SK-N-SH (cell line): ENCODE measurements at regions not wholly inside any gene's neighbourhood (a gene's known extent, or its start where the extent isn't known, plus 50 kb on each side); places are given as distances from the start of the nearest gene placed in this dataset.

Source experiments
- CTCF ChIA-PET: fragments of 300-600, 350-600 bp; formaldehyde crosslinking; extraction: SDS; loops from one replicate; lab custom pipeline; 2021; lab: Yijun Ruan, JAX
- POLR2A ChIA-PET: fragments of 350-600 bp; sonication (Branson Sonifier 250); formaldehyde crosslinking; extraction: SDS; loops from one replicate; lab custom pipeline; 2020; ENCODE audit warnings: antibody characterized with exemption, inconsistent platforms; lab: Yijun Ruan, JAX
- DNase-seq: peaks from one replicate; pipeline ENCODE4 v3.0.0; 2012
- H2AFZ ChIP-seq: fragments of 200-600 bp; sonication (generic); 2 replicates; pipeline ENCODE4 v1.8.1; 2016; ENCODE audit warnings: antibody characterized with exemption, mild to moderate bottlenecking, low read depth
- H3F3A ChIP-seq: fragments of 200-600 bp; sonication (generic); replicated peaks from 2 replicates; pipeline ENCODE3; 2016; ENCODE audit warnings: antibody characterized with exemption, mild to moderate bottlenecking; ENCODE audit not compliant: insufficient read depth
- H3K27ac ChIP-seq, 2 experiments: fragments of 200-500 bp in 1 of 2; fragments of 200-600 bp in 1 of 2; sonication (Bioruptor generic) in 1 of 2; sonication (generic), shearing (Covaris generic) in 1 of 2; 2 replicates each; pipeline versions ENCODE4 v1.5.1 to v1.6.1; 2014 to 2016; ENCODE audit warnings: low read depth in 2 of 2, inconsistent platforms in 1 of 2, low read length in 1 of 2, mild to moderate bottlenecking in 1 of 2, mixed read lengths in 1 of 2
- H3K27me3 ChIP-seq: fragments of 200-600 bp; sonication (generic), shearing (Covaris generic); 2 replicates; pipeline ENCODE4 v1.6.1; 2016; ENCODE audit warnings: mixed run types; ENCODE audit not compliant: insufficient read depth
- H3K36me3 ChIP-seq, 2 experiments: fragments of 200-500 bp in 1 of 2; fragments of 200-600 bp in 1 of 2; sonication (Bioruptor generic) in 1 of 2; sonication (generic) in 1 of 2; replicated peaks in 1 of 2; 2 replicates each; pipeline versions ENCODE3 to v1.5.1; 2014 to 2016; ENCODE audit warnings: low read length in 1 of 2, mild to moderate bottlenecking in 1 of 2; ENCODE audit not compliant: insufficient read depth in 2 of 2, control insufficient read depth in 1 of 2
- H3K4me1 ChIP-seq, 2 experiments: fragments of 200-500 bp in 1 of 2; fragments of 200-600 bp in 1 of 2; sonication (Bioruptor generic) in 1 of 2; sonication (generic), shearing (Covaris generic) in 1 of 2; 2 replicates each; pipeline versions ENCODE4 v1.5.1 to v1.6.1; 2014 to 2016; ENCODE audit warnings: low read depth in 1 of 2, low read length in 1 of 2, mixed run types in 1 of 2; ENCODE audit not compliant: insufficient read depth in 2 of 2, control insufficient read depth in 1 of 2
- H3K4me2 ChIP-seq: fragments of 200-600 bp; sonication (generic), shearing (Covaris generic); 2 replicates; pipeline ENCODE4 v1.6.1; 2017; ENCODE audit warnings: mixed run types
- H3K4me3 ChIP-seq, 2 experiments: fragments of 200-500 bp in 1 of 2; fragments of 200-600 bp in 1 of 2; sonication (Bioruptor generic) in 1 of 2; sonication (generic), shearing (Covaris generic) in 1 of 2; 2 replicates each; pipeline versions ENCODE4 v1.5.1 to v1.8.1; 2014 to 2016; ENCODE audit warnings: low read depth in 2 of 2, inconsistent platforms in 1 of 2, low read length in 1 of 2, mild to moderate bottlenecking in 1 of 2, mixed read lengths in 1 of 2, moderate library complexity in 1 of 2
- H3K79me2 ChIP-seq: fragments of 200-600 bp; sonication (generic); 2 replicates; pipeline ENCODE4 v1.8.1; 2017; ENCODE audit warnings: mild to moderate bottlenecking; ENCODE audit not compliant: insufficient read depth
- H3K9ac ChIP-seq: fragments of 200-600 bp; sonication (generic); 2 replicates; pipeline ENCODE4 v1.6.1; 2017; ENCODE audit warnings: mixed run types
- H3K9me2 ChIP-seq: fragments of 200-600 bp; sonication (generic); 2 replicates; pipeline ENCODE4 v1.6.1; 2017; ENCODE audit warnings: mixed run types
- H3K9me3 ChIP-seq: fragments of 200-600 bp; sonication (generic); 2 replicates; pipeline ENCODE4 v1.6.1; 2017; ENCODE audit warnings: mixed run types, mild to moderate bottlenecking, moderate library complexity
- H4K20me1 ChIP-seq: fragments of 200-600 bp; sonication (generic); 2 replicates; pipeline ENCODE4 v1.6.1; 2017; ENCODE audit warnings: mild to moderate bottlenecking, mixed run types; ENCODE audit not compliant: insufficient read depth
- ELF1 ChIP-seq: IDR thresholded peaks from 2 replicates; pipeline ENCODE4 v1.4.0; 2012
- EP300 ChIP-seq, 2 experiments: IDR thresholded peaks; 2 replicates each; pipeline versions ENCODE4 v1.4.0 to v1.6.1; 2012; ENCODE audit warnings: borderline replicate concordance in 1 of 2, low read depth in 1 of 2, low read length in 1 of 2
- FOXM1 ChIP-seq: IDR thresholded peaks from 2 replicates; pipeline ENCODE4 v1.4.0; 2012; ENCODE audit warnings: low read depth, mild to moderate bottlenecking
- GATA2 ChIP-seq: sonication (generic); formaldehyde crosslinking; IDR thresholded peaks from 2 replicates; pipeline ENCODE4 v1.5.0; 2020; ENCODE audit warnings: mild to moderate bottlenecking, missing genetic modification reagents
- MEF2A ChIP-seq: IDR thresholded peaks from 2 replicates; pipeline ENCODE4 v1.4.0; 2012; ENCODE audit warnings: low read depth, borderline replicate concordance
- MXI1 ChIP-seq: IDR thresholded peaks from 2 replicates; pipeline ENCODE4 v1.6.1; 2012; ENCODE audit warnings: mild to moderate bottlenecking, low read depth, low read length, improper control_type of control experiment
- NFIC ChIP-seq: IDR thresholded peaks from 2 replicates; pipeline ENCODE4 v1.4.0; 2012; ENCODE audit warnings: borderline replicate concordance
- POLR2AphosphoS5 ChIP-seq: IDR thresholded peaks from 2 replicates; pipeline ENCODE4 v1.6.1; 2012; ENCODE audit warnings: low read depth, low read length
- RAD21 ChIP-seq: IDR thresholded peaks from 2 replicates; pipeline ENCODE4 v1.6.1; 2012; ENCODE audit warnings: mild to moderate bottlenecking, low read length
- RCOR1 ChIP-seq: fragments of 150-350 bp; IDR thresholded peaks from 2 replicates; pipeline ENCODE4 v1.6.1; 2017; ENCODE audit warnings: antibody characterized with exemption, low read length
- REST ChIP-seq: IDR thresholded peaks from 2 replicates; pipeline ENCODE4 v1.6.1; 2012; ENCODE audit warnings: mild to moderate bottlenecking, low read depth, low read length, moderate library complexity
- RFX5 ChIP-seq: IDR thresholded peaks from 2 replicates; pipeline ENCODE4 v1.6.1; 2012; ENCODE audit warnings: mild to moderate bottlenecking, improper control_type of control experiment, low read length
- SIN3A ChIP-seq: IDR thresholded peaks from 2 replicates; pipeline ENCODE4 v1.6.1; 2012; ENCODE audit warnings: low read depth, mild to moderate bottlenecking, low read length, moderate library complexity, borderline replicate concordance
- SMC3 ChIP-seq: IDR thresholded peaks from 2 replicates; pipeline ENCODE4 v1.6.1; 2012; ENCODE audit warnings: low read depth, low read length, improper control_type of control experiment
- TAF1 ChIP-seq: IDR thresholded peaks from 2 replicates; pipeline ENCODE4 v1.6.1; 2012; ENCODE audit warnings: low read depth, mild to moderate bottlenecking, low read length, moderate library complexity, borderline replicate concordance
- ZBTB33 ChIP-seq: IDR thresholded peaks from 2 replicates; pipeline ENCODE4 v1.4.0; 2012; ENCODE audit warnings: low read depth, borderline replicate concordance
- WGBS: methylation state at CpG from one replicate; pipeline ENCODE4 v1.1.6; 2017; ENCODE audit warnings: low lambda C conversion rate; 5-methylcytosine and 5-hydroxymethylcytosine counted together
- TF ChIP-seq, protein P1 (sequence below): fragments of 150-350 bp; IDR thresholded peaks from 2 replicates; pipeline ENCODE4 v1.6.1; 2016; ENCODE audit warnings: mild to moderate bottlenecking, low read depth, low read length
- TF ChIP-seq, protein P2 (sequence below): IDR thresholded peaks from 2 replicates; pipeline ENCODE4; 2012

DNA sequence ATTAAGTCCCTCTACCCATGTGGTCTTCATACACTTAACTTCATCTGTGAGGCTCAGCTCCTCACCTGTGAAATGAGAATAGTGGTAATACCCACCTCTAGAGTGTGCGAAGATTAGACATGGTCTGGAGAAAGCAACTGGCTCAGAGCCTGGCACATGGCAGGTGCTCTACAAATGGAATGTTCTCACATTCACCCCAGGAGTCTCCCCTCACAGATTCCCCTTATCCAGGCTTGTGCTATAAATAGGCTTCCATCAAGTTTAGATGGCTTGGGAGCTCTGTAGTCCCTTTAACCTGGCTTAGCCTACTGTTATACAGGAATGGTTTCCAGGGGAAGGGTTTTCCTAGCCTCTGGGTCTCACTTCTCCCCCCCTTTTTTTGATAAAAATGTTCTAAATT, 455.9 kb downstream of the RNF144A start:
- Histone ChIP-seq H3K4me2 (no peak overlapping the region), H3K36me3 (no peaks in the 10 kb centered on the region), H3K9me3 (peaks cover 2% of the 10 kb centered on the region; the same call in 1 of the 2 replicates), H3F3A (no peaks in the 10 kb centered on the region), H3K4me1 (peaks cover 0 to 14% of the 10 kb centered on the region in 2 experiments; a peak in 2 of 4 replicates), H3K27me3 (no peaks in the 10 kb centered on the region), H4K20me1 (no peaks in the 10 kb centered on the region), H3K9ac (no peak overlapping the region), H3K27ac (no peak overlapping the region), H3K4me3 (no peak overlapping the region), H2AFZ (no peak overlapping the region), H3K79me2 (no peaks in the 10 kb centered on the region), H3K9me2 (no peaks in the 10 kb centered on the region)
- no peak for TF ChIP-seq SIN3A
- no peak for TF ChIP-seq SMC3
- TF ChIP-seq RAD21, result no peak
- TF ChIP-seq GATA2 (CRISPR knock-in tag), result no peak
- no peak for TF ChIP-seq ZBTB33
- no peak for TF ChIP-seq MEF2A
- TF ChIP-seq RCOR1, result no peak
- TF ChIP-seq, protein P1, sequence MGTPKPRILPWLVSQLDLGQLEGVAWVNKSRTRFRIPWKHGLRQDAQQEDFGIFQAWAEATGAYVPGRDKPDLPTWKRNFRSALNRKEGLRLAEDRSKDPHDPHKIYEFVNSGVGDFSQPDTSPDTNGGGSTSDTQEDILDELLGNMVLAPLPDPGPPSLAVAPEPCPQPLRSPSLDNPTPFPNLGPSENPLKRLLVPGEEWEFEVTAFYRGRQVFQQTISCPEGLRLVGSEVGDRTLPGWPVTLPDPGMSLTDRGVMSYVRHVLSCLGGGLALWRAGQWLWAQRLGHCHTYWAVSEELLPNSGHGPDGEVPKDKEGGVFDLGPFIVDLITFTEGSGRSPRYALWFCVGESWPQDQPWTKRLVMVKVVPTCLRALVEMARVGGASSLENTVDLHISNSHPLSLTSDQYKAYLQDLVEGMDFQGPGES, result no peak
- ChIA-PET CTCF (interaction anchor here (0.7 to 2.0 kb wide), 4 partner anchors 11 to 336 kb away, joined by 3 to 6 read pairs (median 4); no protein-coding TSS in a partner anchor), POLR2A (no interaction called here)
- DNase-seq, result no peak
- WGBS, result 67% methylated on average over 1 of the region's 1 CpG

- Histone ChIP-seq H2AFZ (no peak overlapping the region), H3K4me2 (no peak overlapping the region), H4K20me1 (no peaks in the 10 kb centered on the region), H3K79me2 (no peaks in the 10 kb centered on the region), H3K4me3 (no peak overlapping the region), H3K27ac (no peak overlapping the region), H3K27me3 (no peaks in the 10 kb centered on the region), H3K9me2 (no peaks in the 10 kb centered on the region), H3K36me3 (no peaks in the 10 kb centered on the region), H3K4me1 (peaks cover 0 to 22% of the 10 kb centered on the region in 2 experiments; a peak in 2 of 4 replicates), H3K9ac (no peak overlapping the region), H3K9me3 (no peaks in the 10 kb centered on the region), H3F3A (no peaks in the 10 kb centered on the region)
- ChIA-PET CTCF (interaction anchor here (1.6 kb wide), 1 partner anchor 51 kb away, joined by 3 read pairs; no protein-coding TSS in a partner anchor), POLR2A (no interaction called here)
- no peak for DNase-seq
- no peak for TF ChIP-seq NFIC
- no peak for TF ChIP-seq TAF1
- TF ChIP-seq, protein P2, sequence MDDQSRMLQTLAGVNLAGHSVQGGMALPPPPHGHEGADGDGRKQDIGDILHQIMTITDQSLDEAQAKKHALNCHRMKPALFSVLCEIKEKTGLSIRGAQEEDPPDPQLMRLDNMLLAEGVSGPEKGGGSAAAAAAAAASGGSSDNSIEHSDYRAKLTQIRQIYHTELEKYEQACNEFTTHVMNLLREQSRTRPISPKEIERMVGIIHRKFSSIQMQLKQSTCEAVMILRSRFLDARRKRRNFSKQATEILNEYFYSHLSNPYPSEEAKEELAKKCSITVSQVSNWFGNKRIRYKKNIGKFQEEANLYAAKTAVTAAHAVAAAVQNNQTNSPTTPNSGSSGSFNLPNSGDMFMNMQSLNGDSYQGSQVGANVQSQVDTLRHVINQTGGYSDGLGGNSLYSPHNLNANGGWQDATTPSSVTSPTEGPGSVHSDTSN, result no peak
- TF ChIP-seq FOXM1, result no peak
- no peak for TF ChIP-seq ZBTB33
- TF ChIP-seq RFX5, result no peak
- TF ChIP-seq MXI1, result no peak
- no peak for TF ChIP-seq EP300 (IDR thresholded peaks at IDR 0.05; ENCODE audit: borderline replicate concordance in 1 of 2, low read depth in 1 of 2, low read length in 1 of 2)
- no peak for TF ChIP-seq REST
- TF ChIP-seq ELF1, result no peak
- no peak for TF ChIP-seq RCOR1
- no peak for TF ChIP-seq POLR2AphosphoS5
Observed at GRCh38 chr2:7375901-7376300, 458.7 kb downstream of the RNF144A start.
